DMS 273 treated with DMSO at 0.1 percent for 48 hours (cell line): ENCODE measurements at regions not wholly inside any gene's neighbourhood (a gene's known extent, or its start where the extent isn't known, plus 50 kb on each side); places are given as distances from the start of the nearest gene placed in this dataset.
"Not testable (repeated sequence)": the region's sequence is repeated elsewhere in the genome, so short reads cannot be mapped to it uniquely, and the experiment has no call there.

Source experiments
- DNase-seq: peaks from one replicate; lab custom pipeline; 2025; lab: John Stamatoyannopoulos, UW

GRCh38 chr12:104906695-104907094 is 51.4 kb downstream of the SLC41A2 start:
- DNase-seq: no peak

- DNase-seq: not testable (repeated sequence)
Observed at GRCh38 chr12:104905446-104905845, 52.6 kb downstream of the SLC41A2 start.

- DNase-seq: no peak
Observed at GRCh38 chr12:104903648-104904423, 54.3 kb downstream of the SLC41A2 start.

- DNase-seq: no peak
Observed at GRCh38 chr12:104902125-104902524, 56.0 kb downstream of the SLC41A2 start.

- no peak for DNase-seq
Observed at GRCh38 chr12:104896710-104897109, 61.4 kb downstream of the SLC41A2 start.

GRCh38 chr12:104896146-104896545 is 61.9 kb downstream of the SLC41A2 start:
- no peak for DNase-seq

GRCh38 chr12:104895415-104895814 is 62.7 kb downstream of the SLC41A2 start:
- no peak for DNase-seq

GRCh38 chr12:104890476-104891096 is 67.5 kb downstream of the SLC41A2 start:
- DNase-seq: no peak

- DNase-seq: no peak
Observed at GRCh38 chr12:104889735-104890134, 68.4 kb downstream of the SLC41A2 start.

GRCh38 chr12:104888892-104889291 is 69.2 kb downstream of the SLC41A2 start:
- DNase-seq: peak; percentile 7

GRCh38 chr12:104888481-104888880 is 69.6 kb downstream of the SLC41A2 start:
- no peak for DNase-seq

- no peak for DNase-seq
Observed at GRCh38 chr12:104887452-104887851, 70.6 kb downstream of the SLC41A2 start.

GRCh38 chr12:104886418-104887401 is 71.4 kb downstream of the SLC41A2 start:
- DNase-seq: peak; percentile 80

- not testable (repeated sequence) for DNase-seq
Observed at GRCh38 chr12:104878858-104879257, 79.2 kb downstream of the SLC41A2 start.

- peak; percentile 2 for DNase-seq
Observed at GRCh38 chr12:104877103-104877705, 80.9 kb downstream of the SLC41A2 start.

- no peak for DNase-seq
Observed at GRCh38 chr12:104873374-104873773, 84.7 kb downstream of the SLC41A2 start.

GRCh38 chr12:104870797-104871196 is 87.3 kb downstream of the SLC41A2 start:
- DNase-seq: no peak

- DNase-seq: no peak
Observed at GRCh38 chr12:104866291-104866690, 91.8 kb downstream of the SLC41A2 start.

- DNase-seq: no peak
Observed at GRCh38 chr12:104865080-104865479, 93.0 kb downstream of the SLC41A2 start.

GRCh38 chr12:104864668-104865067 is 93.4 kb downstream of the SLC41A2 start:
- no peak for DNase-seq

GRCh38 chr12:104863296-104863948 is 94.7 kb downstream of the SLC41A2 start:
- no peak for DNase-seq
